Natural killer cell treated with Interleukin-12 subunit alpha and Interleukin-12 subunit beta and Interleukin-15 and Interleukin-18, amount 100 ng/mL, for 72 hours (primary cell): ENCODE measurements at regions not wholly inside any gene's neighbourhood (a gene's known extent, or its start where the extent isn't known, plus 50 kb on each side); places are given as distances from the start of the nearest gene placed in this dataset.
"Not testable (repeated sequence)": the region's sequence is repeated elsewhere in the genome, so short reads cannot be mapped to it uniquely, and the experiment has no call there.

ENCODE experiments used
- ATAC-seq, 2 donors: fragments of 150-1000 bp; cut with Tn5 transposase in 1 of 2; sonication (Bioruptor Pico), chemical (Tn5 transposase) in 1 of 2; 2 replicates each; pipeline ENCODE4 v1.10.0; 2021
- DNase-seq: peaks from one replicate; pipeline ENCODE4 v3.0.0; 2022; ENCODE audit warnings: low spot score
- H3K27ac Mint-ChIP-seq, 2 donors: 1 replicate in 1 of 2; 2 replicates in 1 of 2; pipeline ENCODE4 v1.8.0; 2022; ENCODE audit warnings: mixed read lengths in 2 of 2, mild to moderate bottlenecking in 1 of 2, moderate library complexity in 1 of 2
- H3K27me3 Mint-ChIP-seq, 2 donors: 1 replicate in 1 of 2; 2 replicates in 1 of 2; pipeline ENCODE4 v1.8.0; 2022; ENCODE audit warnings: mixed read lengths in 2 of 2
- H3K36me3 Mint-ChIP-seq: one replicate; pipeline ENCODE4 v1.8.0; 2022; ENCODE audit warnings: mixed read lengths
- H3K4me1 Mint-ChIP-seq, 2 donors: 1 replicate in 1 of 2; 2 replicates in 1 of 2; pipeline ENCODE4 v1.8.0; 2022; ENCODE audit warnings: low read depth in 2 of 2, mixed read lengths in 2 of 2, mild to moderate bottlenecking in 1 of 2
- H3K4me3 Mint-ChIP-seq: one replicate; pipeline ENCODE4 v1.8.0; 2022; ENCODE audit warnings: mixed read lengths
- H3K9me3 Mint-ChIP-seq: 2 replicates; pipeline ENCODE4 v1.8.0; 2022; ENCODE audit warnings: mixed read lengths

GRCh38 chr14:22305607-22306006, 283.4 kb downstream of the DAD1 start:
- Mint-ChIP-seq H3K4me3 (no peak overlapping the region), H3K36me3 (no peaks in the 10 kb centered on the region), H3K27me3 (peaks cover 15 to 16% of the 10 kb centered on the region in 2 donors), H3K27ac (no peak overlapping the region), H3K9me3 (no peaks in the 10 kb centered on the region), H3K4me1 (no peaks in the 10 kb centered on the region)
- DNase-seq (no peak), ATAC-seq (no peak)

- H3K36me3 Mint-ChIP-seq, result no peaks in the 10 kb centered on the region
- H3K27me3 Mint-ChIP-seq, result peaks cover 13 to 15% of the 10 kb centered on the region in 2 donors
- no peak overlapping the region for H3K27ac Mint-ChIP-seq
- DNase-seq (no peak), ATAC-seq (no peak)
- no peaks in the 10 kb centered on the region for H3K4me1 Mint-ChIP-seq
- no peaks in the 10 kb centered on the region for H3K9me3 Mint-ChIP-seq
- no peak overlapping the region for H3K4me3 Mint-ChIP-seq
Measured at GRCh38 chr14:22304326-22304725, 284.7 kb downstream of the DAD1 start.

GRCh38 chr14:22303589-22304195, 285.3 kb downstream of the DAD1 start:
- Mint-ChIP-seq H3K4me1 (no peaks in the 10 kb centered on the region), H3K27me3 (peaks cover 16 to 18% of the 10 kb centered on the region in 2 donors), H3K4me3 (no peak overlapping the region), H3K9me3 (no peaks in the 10 kb centered on the region), H3K27ac (no peak overlapping the region), H3K36me3 (no peaks in the 10 kb centered on the region)
- no peak for ATAC-seq
- DNase-seq, result no peak

GRCh38 chr14:22300646-22301045, 288.4 kb downstream of the DAD1 start:
- Mint-ChIP-seq H3K36me3 (no peaks in the 10 kb centered on the region), H3K4me3 (no peak overlapping the region), H3K27me3 (peaks cover 13% of the 10 kb centered on the region in 2 donors), H3K9me3 (no peaks in the 10 kb centered on the region), H3K27ac (no peak overlapping the region), H3K4me1 (no peaks in the 10 kb centered on the region)
- no peak for ATAC-seq
- no peak for DNase-seq

- DNase-seq (no peak), ATAC-seq (no peak)
- Mint-ChIP-seq H3K27ac (no peak overlapping the region), H3K9me3 (no peaks in the 10 kb centered on the region), H3K36me3 (no peaks in the 10 kb centered on the region), H3K4me3 (no peak overlapping the region), H3K27me3 (peaks cover 13% of the 10 kb centered on the region in 2 donors), H3K4me1 (no peaks in the 10 kb centered on the region)
Measured at GRCh38 chr14:22297376-22297775, 291.6 kb downstream of the DAD1 start.

- H3K9me3 Mint-ChIP-seq, result no peaks in the 10 kb centered on the region
- no peak overlapping the region for H3K27ac Mint-ChIP-seq
- DNase-seq (no peak), ATAC-seq (no peak)
- no peak overlapping the region for H3K4me3 Mint-ChIP-seq
- no peaks in the 10 kb centered on the region for H3K36me3 Mint-ChIP-seq
- no peaks in the 10 kb centered on the region for H3K4me1 Mint-ChIP-seq
- H3K27me3 Mint-ChIP-seq, result peaks cover 9 to 13% of the 10 kb centered on the region in 2 donors
Measured at GRCh38 chr14:22296722-22297121, 292.3 kb downstream of the DAD1 start.

- no peak for DNase-seq
- ATAC-seq, result no peak
- no peaks in the 10 kb centered on the region for H3K36me3 Mint-ChIP-seq
- no peaks in the 10 kb centered on the region for H3K4me1 Mint-ChIP-seq
- peaks cover 6 to 13% of the 10 kb centered on the region in 2 donors for H3K27me3 Mint-ChIP-seq
- H3K9me3 Mint-ChIP-seq, result no peaks in the 10 kb centered on the region
- H3K27ac Mint-ChIP-seq, result no peak overlapping the region
- no peak overlapping the region for H3K4me3 Mint-ChIP-seq
Measured at GRCh38 chr14:22296088-22296487, 292.9 kb downstream of the DAD1 start.

GRCh38 chr14:22291406-22291805, 297.6 kb downstream of the DAD1 start:
- ATAC-seq (no peak), DNase-seq (no peak)
- no peak overlapping the region for H3K27ac Mint-ChIP-seq
- peaks cover 8 to 10% of the 10 kb centered on the region in 2 donors for H3K27me3 Mint-ChIP-seq
- H3K4me3 Mint-ChIP-seq, result no peak overlapping the region
- H3K36me3 Mint-ChIP-seq, result no peaks in the 10 kb centered on the region
- no peaks in the 10 kb centered on the region for H3K9me3 Mint-ChIP-seq
- no peaks in the 10 kb centered on the region for H3K4me1 Mint-ChIP-seq

- H3K36me3 Mint-ChIP-seq, result no peaks in the 10 kb centered on the region
- H3K4me1 Mint-ChIP-seq, result no peaks in the 10 kb centered on the region
- H3K27me3 Mint-ChIP-seq, result peaks cover 8 to 10% of the 10 kb centered on the region in 2 donors
- H3K27ac Mint-ChIP-seq, result no peak overlapping the region
- H3K9me3 Mint-ChIP-seq, result no peaks in the 10 kb centered on the region
- no peak overlapping the region for H3K4me3 Mint-ChIP-seq
- DNase-seq, result no peak
- no peak for ATAC-seq
Measured at GRCh38 chr14:22289570-22289969, 299.5 kb downstream of the DAD1 start.

- Mint-ChIP-seq H3K9me3 (no peaks in the 10 kb centered on the region), H3K27me3 (peaks cover 24 to 25% of the 10 kb centered on the region in 2 donors), H3K4me1 (no peaks in the 10 kb centered on the region), H3K36me3 (no peaks in the 10 kb centered on the region), H3K27ac (no peak overlapping the region), H3K4me3 (no peak overlapping the region)
- DNase-seq, result no peak
- no peak for ATAC-seq
Measured at GRCh38 chr14:22285991-22286390, 303.0 kb downstream of the DAD1 start.

- Mint-ChIP-seq H3K27ac (no peak overlapping the region), H3K27me3 (peaks cover 30 to 32% of the 10 kb centered on the region in 2 donors), H3K4me3 (no peak overlapping the region), H3K36me3 (no peaks in the 10 kb centered on the region), H3K4me1 (no peaks in the 10 kb centered on the region), H3K9me3 (no peaks in the 10 kb centered on the region)
- ATAC-seq (no peak), DNase-seq (no peak)
Measured at GRCh38 chr14:22282949-22283348, 306.1 kb downstream of the DAD1 start.

- Mint-ChIP-seq H3K36me3 (no peaks in the 10 kb centered on the region), H3K27me3 (peaks cover 27% of the 10 kb centered on the region in 2 donors), H3K4me1 (no peaks in the 10 kb centered on the region), H3K9me3 (no peaks in the 10 kb centered on the region), H3K27ac (no peak overlapping the region), H3K4me3 (no peak overlapping the region)
- DNase-seq (no peak), ATAC-seq (no peak)
Measured at GRCh38 chr14:22282417-22282816, 306.6 kb downstream of the DAD1 start.

- not testable (repeated sequence) for H3K4me3 Mint-ChIP-seq, H3K4me1 Mint-ChIP-seq
Measured at GRCh38 chr14:22281447-22281874, 307.6 kb downstream of the DAD1 start.

GRCh38 chr14:22280497-22281316, 308.3 kb downstream of the DAD1 start:
- no peaks in the 10 kb centered on the region for H3K4me1 Mint-ChIP-seq
- no peak for ATAC-seq
- no peak for DNase-seq
- H3K9me3 Mint-ChIP-seq, result no peaks in the 10 kb centered on the region
- no peaks in the 10 kb centered on the region for H3K36me3 Mint-ChIP-seq
- no peak overlapping the region for H3K4me3 Mint-ChIP-seq
- H3K27me3 Mint-ChIP-seq, result peaks cover 35 to 36% of the 10 kb centered on the region in 2 donors
- no peak overlapping the region for H3K27ac Mint-ChIP-seq

More at GRCh38 chr14:22281447-22281874, 307.6 kb downstream of the DAD1 start:
- H3K9me3 Mint-ChIP-seq, DNase-seq, H3K27ac Mint-ChIP-seq, H3K36me3 Mint-ChIP-seq, ATAC-seq: not testable (repeated sequence)
- peaks cover 31 to 32% of the 10 kb centered on the region in 2 donors for H3K27me3 Mint-ChIP-seq
